Liver (tissue), 8 donors: ENCODE measurements at regions not wholly inside any gene's neighbourhood (a gene's known extent, or its start where the extent isn't known, plus 50 kb on each side); places are given as distances from the start of the nearest gene placed in this dataset.

Experiments
- DNase-seq: peaks from one replicate; pipeline ENCODE4 v3.0.0-alpha.2; 2017; ENCODE audit warnings: low spot score
- H3K27ac ChIP-seq, 2 donors: one replicate each; pipeline ENCODE4 v1.7.0; 2013; ENCODE audit warnings: inconsistent platforms in 2 of 2, low read length in 2 of 2, control low read depth in 1 of 2, low read depth in 1 of 2, mild to moderate bottlenecking in 1 of 2
- H3K27me3 ChIP-seq, 4 donors: one replicate each; pipeline versions ENCODE4 v1.6.1 to v1.7.0; 2013; ENCODE audit warnings: low read length in 3 of 4, inconsistent platforms in 1 of 4, mild to moderate bottlenecking in 1 of 4, moderate library complexity in 1 of 4; ENCODE audit not compliant: control insufficient read depth in 4 of 4, insufficient read depth in 4 of 4
- H3K36me3 ChIP-seq, 4 donors: one replicate each; pipeline versions ENCODE4 v1.6.1 to v1.7.0; 2013; ENCODE audit warnings: low read length in 3 of 4, mild to moderate bottlenecking in 3 of 4, low read depth in 1 of 4, moderate library complexity in 1 of 4; ENCODE audit not compliant: control insufficient read depth in 4 of 4, insufficient read depth in 3 of 4
- H3K4me1 ChIP-seq, 4 donors: one replicate each; pipeline versions ENCODE4 v1.6.1 to v1.7.0; 2013; ENCODE audit warnings: low read length in 3 of 4, mild to moderate bottlenecking in 3 of 4, moderate library complexity in 1 of 4; ENCODE audit not compliant: control insufficient read depth in 4 of 4, insufficient read depth in 4 of 4
- H3K4me3 ChIP-seq, 3 donors: one replicate each; pipeline versions ENCODE4 v1.6.1 to v1.7.0; 2013; ENCODE audit warnings: low read length in 3 of 3, control low read depth in 1 of 3, low read depth in 1 of 3, mild to moderate bottlenecking in 1 of 3
- H3K9ac ChIP-seq, 2 donors: one replicate each; pipeline ENCODE4 v1.7.0; 2013; ENCODE audit warnings: low read length in 2 of 2, mild to moderate bottlenecking in 2 of 2, moderate library complexity in 2 of 2, control low read depth in 1 of 2, low read depth in 1 of 2
- H3K9me3 ChIP-seq, 4 donors: one replicate each; pipeline versions ENCODE4 v1.6.1 to v1.7.0; 2013; ENCODE audit warnings: low read length in 3 of 4; ENCODE audit not compliant: control insufficient read depth in 4 of 4
- EGR1 ChIP-seq, 2 donors: IDR thresholded peaks; 2 replicates each; pipeline ENCODE4 v1.6.1; 2016 to 2018; ENCODE audit warnings: antibody characterized with exemption in 2 of 2, low read depth in 2 of 2
- FOXA1 ChIP-seq: IDR thresholded peaks from 2 replicates; pipeline ENCODE4 v1.6.1; 2016; ENCODE audit warnings: antibody characterized with exemption
- FOXA2 ChIP-seq: IDR thresholded peaks from 2 replicates; pipeline ENCODE4 v1.6.1; 2016; ENCODE audit warnings: antibody characterized with exemption
- GABPA ChIP-seq, 2 donors: IDR thresholded peaks in 1 of 2; conservative IDR thresholded peaks in 1 of 2; 2 replicates each; pipeline ENCODE4 v1.6.1; 2016; ENCODE audit warnings: antibody characterized with exemption in 2 of 2, mild to moderate bottlenecking in 1 of 2, moderate library complexity in 1 of 2
- HNF4A ChIP-seq, 2 donors: conservative IDR thresholded peaks; 2 replicates each; pipeline ENCODE4 v1.6.1; 2016; ENCODE audit warnings: antibody characterized with exemption in 2 of 2, mild to moderate bottlenecking in 2 of 2
- HNF4G ChIP-seq: IDR thresholded peaks from 2 replicates; pipeline ENCODE4 v1.6.1; 2016; ENCODE audit warnings: antibody characterized with exemption
- JUND ChIP-seq, 2 donors: IDR thresholded peaks; 2 replicates each; pipeline ENCODE4 v1.6.1; 2016; ENCODE audit warnings: antibody characterized with exemption in 2 of 2
- NR2F2 ChIP-seq: IDR thresholded peaks from 2 replicates; pipeline ENCODE4 v1.6.1; 2016; ENCODE audit warnings: antibody characterized with exemption
- RAD21 ChIP-seq, 2 donors: IDR thresholded peaks; 2 replicates each; pipeline ENCODE4 v1.6.1; 2016; ENCODE audit warnings: antibody characterized with exemption in 2 of 2, mild to moderate bottlenecking in 2 of 2
- RXRA ChIP-seq, 2 donors: IDR thresholded peaks; 2 replicates each; pipeline ENCODE4 v1.6.1; 2017 to 2018; ENCODE audit warnings: antibody characterized with exemption in 2 of 2, mild to moderate bottlenecking in 1 of 2
- SP1 ChIP-seq: IDR thresholded peaks from 2 replicates; pipeline ENCODE4 v1.6.1; 2018; ENCODE audit warnings: antibody characterized with exemption, mild to moderate bottlenecking
- TAF1 ChIP-seq: conservative IDR thresholded peaks from 2 replicates; pipeline ENCODE4 v1.6.1; 2016; ENCODE audit warnings: antibody characterized with exemption, mild to moderate bottlenecking
- YY1 ChIP-seq: IDR thresholded peaks from 2 replicates; pipeline ENCODE4 v1.6.1; 2016; ENCODE audit warnings: antibody characterized with exemption, mild to moderate bottlenecking
- WGBS: extraction: QIAGEN DNeasy Blood & Tissue Kit; methylation state at CpG from one replicate; pipeline ENCODE4 v1.1.7; 2013; 5-methylcytosine and 5-hydroxymethylcytosine counted together
- TF ChIP-seq, protein P1 (sequence below): IDR thresholded peaks from 2 replicates; pipeline ENCODE4 v1.6.1; 2016; ENCODE audit warnings: antibody characterized with exemption, mild to moderate bottlenecking
- TF ChIP-seq, protein P2 (sequence below): IDR thresholded peaks from 2 replicates; pipeline ENCODE4 v1.6.1; 2016; ENCODE audit warnings: antibody characterized with exemption
- TF ChIP-seq, protein P3 (sequence below): fragments of 150-350 bp; IDR thresholded peaks from 2 replicates; pipeline ENCODE4 v1.5.1; 2017; ENCODE audit warnings: improper control_type of control experiment, low read depth, low read length; ENCODE audit not compliant: missing input control
- TF ChIP-seq, protein P4 (sequence below): IDR thresholded peaks from 2 replicates; pipeline ENCODE4 v1.6.1; 2016; ENCODE audit warnings: antibody characterized with exemption
- donor health status: healthy.
- donor health status: healthy.
- donor health status: healthy.
- donor health status: healthy.
- donor health status: healthy.

DNA sequence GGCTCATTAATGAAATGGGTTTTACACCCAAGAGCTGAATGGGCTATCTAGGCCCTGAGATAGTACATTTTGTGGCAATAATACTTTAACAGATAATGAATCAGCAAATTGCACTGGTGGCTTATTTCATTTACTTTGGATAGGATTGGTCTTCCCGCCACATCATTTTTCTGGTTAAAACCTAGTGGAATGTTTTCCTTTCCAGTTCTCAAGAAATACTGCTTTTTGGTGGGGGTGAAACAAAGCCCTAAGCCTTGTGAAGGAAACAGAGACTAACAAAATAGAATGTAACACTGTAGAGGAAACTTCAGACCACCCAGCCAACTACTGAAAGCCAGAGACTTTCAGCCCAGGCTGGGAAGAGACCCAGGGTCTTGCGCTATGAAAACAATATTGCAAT is 172.2 kb downstream of the HHIPL2 start:
- WGBS, result 96% methylated on average over 2 of the region's 2 CpGs
- no peaks in the 10 kb centered on the region for H3K27me3 ChIP-seq
- H3K36me3 ChIP-seq, result no peaks in the 10 kb centered on the region
- H3K27ac ChIP-seq, result no peak overlapping the region
- no peaks in the 10 kb centered on the region for H3K9me3 ChIP-seq
- no peaks in the 10 kb centered on the region for H3K4me1 ChIP-seq
- no peak for DNase-seq
- no peak overlapping the region for H3K9ac ChIP-seq
- H3K4me3 ChIP-seq, result no peak overlapping the region
- TF ChIP-seq SP1 (no peak), RXRA (IDR thresholded peaks at IDR 0.05) (no peak), YY1 (no peak), FOXA2 (no peak), FOXA1 (no peak), TAF1 (no peak), GABPA (IDR thresholded peaks at IDR 0.05 in 1 of 2, conservative IDR thresholded peaks at IDR 0.05 in 1 of 2) (no peak), NR2F2 (no peak), RAD21 (IDR thresholded peaks at IDR 0.05) (no peak), HNF4G (no peak), JUND (IDR thresholded peaks at IDR 0.05) (no peak), EGR1 (IDR thresholded peaks at IDR 0.05; ENCODE audit: low read depth in 2 of 2) (no peak), HNF4A (conservative IDR thresholded peaks at IDR 0.05) (no peak)
- TF ChIP-seq, protein P1, sequence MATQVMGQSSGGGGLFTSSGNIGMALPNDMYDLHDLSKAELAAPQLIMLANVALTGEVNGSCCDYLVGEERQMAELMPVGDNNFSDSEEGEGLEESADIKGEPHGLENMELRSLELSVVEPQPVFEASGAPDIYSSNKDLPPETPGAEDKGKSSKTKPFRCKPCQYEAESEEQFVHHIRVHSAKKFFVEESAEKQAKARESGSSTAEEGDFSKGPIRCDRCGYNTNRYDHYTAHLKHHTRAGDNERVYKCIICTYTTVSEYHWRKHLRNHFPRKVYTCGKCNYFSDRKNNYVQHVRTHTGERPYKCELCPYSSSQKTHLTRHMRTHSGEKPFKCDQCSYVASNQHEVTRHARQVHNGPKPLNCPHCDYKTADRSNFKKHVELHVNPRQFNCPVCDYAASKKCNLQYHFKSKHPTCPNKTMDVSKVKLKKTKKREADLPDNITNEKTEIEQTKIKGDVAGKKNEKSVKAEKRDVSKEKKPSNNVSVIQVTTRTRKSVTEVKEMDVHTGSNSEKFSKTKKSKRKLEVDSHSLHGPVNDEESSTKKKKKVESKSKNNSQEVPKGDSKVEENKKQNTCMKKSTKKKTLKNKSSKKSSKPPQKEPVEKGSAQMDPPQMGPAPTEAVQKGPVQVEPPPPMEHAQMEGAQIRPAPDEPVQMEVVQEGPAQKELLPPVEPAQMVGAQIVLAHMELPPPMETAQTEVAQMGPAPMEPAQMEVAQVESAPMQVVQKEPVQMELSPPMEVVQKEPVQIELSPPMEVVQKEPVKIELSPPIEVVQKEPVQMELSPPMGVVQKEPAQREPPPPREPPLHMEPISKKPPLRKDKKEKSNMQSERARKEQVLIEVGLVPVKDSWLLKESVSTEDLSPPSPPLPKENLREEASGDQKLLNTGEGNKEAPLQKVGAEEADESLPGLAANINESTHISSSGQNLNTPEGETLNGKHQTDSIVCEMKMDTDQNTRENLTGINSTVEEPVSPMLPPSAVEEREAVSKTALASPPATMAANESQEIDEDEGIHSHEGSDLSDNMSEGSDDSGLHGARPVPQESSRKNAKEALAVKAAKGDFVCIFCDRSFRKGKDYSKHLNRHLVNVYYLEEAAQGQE, result no peak
- TF ChIP-seq, protein P2, sequence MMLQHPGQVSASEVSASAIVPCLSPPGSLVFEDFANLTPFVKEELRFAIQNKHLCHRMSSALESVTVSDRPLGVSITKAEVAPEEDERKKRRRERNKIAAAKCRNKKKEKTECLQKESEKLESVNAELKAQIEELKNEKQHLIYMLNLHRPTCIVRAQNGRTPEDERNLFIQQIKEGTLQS, result no peak
- TF ChIP-seq, protein P3, sequence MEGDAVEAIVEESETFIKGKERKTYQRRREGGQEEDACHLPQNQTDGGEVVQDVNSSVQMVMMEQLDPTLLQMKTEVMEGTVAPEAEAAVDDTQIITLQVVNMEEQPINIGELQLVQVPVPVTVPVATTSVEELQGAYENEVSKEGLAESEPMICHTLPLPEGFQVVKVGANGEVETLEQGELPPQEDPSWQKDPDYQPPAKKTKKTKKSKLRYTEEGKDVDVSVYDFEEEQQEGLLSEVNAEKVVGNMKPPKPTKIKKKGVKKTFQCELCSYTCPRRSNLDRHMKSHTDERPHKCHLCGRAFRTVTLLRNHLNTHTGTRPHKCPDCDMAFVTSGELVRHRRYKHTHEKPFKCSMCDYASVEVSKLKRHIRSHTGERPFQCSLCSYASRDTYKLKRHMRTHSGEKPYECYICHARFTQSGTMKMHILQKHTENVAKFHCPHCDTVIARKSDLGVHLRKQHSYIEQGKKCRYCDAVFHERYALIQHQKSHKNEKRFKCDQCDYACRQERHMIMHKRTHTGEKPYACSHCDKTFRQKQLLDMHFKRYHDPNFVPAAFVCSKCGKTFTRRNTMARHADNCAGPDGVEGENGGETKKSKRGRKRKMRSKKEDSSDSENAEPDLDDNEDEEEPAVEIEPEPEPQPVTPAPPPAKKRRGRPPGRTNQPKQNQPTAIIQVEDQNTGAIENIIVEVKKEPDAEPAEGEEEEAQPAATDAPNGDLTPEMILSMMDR, result no peak
- TF ChIP-seq, protein P4, sequence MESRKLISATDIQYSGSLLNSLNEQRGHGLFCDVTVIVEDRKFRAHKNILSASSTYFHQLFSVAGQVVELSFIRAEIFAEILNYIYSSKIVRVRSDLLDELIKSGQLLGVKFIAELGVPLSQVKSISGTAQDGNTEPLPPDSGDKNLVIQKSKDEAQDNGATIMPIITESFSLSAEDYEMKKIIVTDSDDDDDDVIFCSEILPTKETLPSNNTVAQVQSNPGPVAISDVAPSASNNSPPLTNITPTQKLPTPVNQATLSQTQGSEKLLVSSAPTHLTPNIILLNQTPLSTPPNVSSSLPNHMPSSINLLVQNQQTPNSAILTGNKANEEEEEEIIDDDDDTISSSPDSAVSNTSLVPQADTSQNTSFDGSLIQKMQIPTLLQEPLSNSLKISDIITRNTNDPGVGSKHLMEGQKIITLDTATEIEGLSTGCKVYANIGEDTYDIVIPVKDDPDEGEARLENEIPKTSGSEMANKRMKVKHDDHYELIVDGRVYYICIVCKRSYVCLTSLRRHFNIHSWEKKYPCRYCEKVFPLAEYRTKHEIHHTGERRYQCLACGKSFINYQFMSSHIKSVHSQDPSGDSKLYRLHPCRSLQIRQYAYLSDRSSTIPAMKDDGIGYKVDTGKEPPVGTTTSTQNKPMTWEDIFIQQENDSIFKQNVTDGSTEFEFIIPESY, result no peak
